ENCODE measurements at regions not wholly inside any gene's neighbourhood (a gene's known extent, or its start where the extent isn't known, plus 50 kb on each side); places are given as distances from the start of the nearest gene placed in this dataset.
A peak's percentile ranks its signal among the peaks of the same experiment; 100 is the strongest.

GRCh38 chr18:29305516-29305915 lies 1128.6 kb upstream of the CDH2 start:
- no peak for DNase-seq

DNA sequence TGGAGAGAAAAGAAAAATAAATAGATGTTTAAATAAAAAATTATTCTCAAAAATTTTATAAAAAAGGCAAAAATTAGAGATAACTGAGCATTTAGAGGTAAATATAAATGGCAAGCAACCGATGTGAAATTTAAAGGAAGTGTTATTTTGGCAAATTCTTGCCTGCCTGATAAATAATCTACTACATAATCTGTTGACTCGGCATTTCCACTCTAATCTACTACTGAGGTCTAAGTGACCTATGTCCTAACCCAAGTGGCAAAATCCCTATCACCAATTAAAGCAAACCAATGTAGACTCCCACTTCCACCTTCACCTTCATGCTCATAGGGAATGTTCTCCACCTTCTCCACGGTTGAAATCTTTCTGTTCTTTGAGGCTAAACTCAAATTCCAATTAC lies 1124.1 kb upstream of the CDH2 start:
- no peak for DNase-seq

DNA sequence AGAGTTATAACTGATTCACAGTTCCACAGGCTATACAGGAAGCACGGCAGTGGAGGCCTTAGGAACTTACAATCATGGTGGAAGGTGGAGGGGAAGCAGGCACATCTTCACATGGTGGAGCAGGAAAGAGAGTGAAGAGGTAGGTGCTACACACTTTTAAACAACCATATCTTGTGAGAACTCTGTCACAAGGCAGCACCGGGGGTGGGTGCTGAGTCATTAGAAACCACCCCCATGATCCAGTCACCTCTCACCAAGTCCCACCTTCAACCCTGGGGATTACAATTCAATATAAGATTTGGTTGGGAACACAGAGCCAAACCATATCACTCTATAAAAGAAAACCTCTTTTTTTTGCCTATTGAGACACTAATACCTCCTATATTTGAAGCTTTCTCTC lies 1108.5 kb upstream of the CDH2 start:
- DNase-seq, result no peak

GRCh38 chr18:29271501-29271900 lies 1094.6 kb upstream of the CDH2 start:
- no peak for DNase-seq

DNA sequence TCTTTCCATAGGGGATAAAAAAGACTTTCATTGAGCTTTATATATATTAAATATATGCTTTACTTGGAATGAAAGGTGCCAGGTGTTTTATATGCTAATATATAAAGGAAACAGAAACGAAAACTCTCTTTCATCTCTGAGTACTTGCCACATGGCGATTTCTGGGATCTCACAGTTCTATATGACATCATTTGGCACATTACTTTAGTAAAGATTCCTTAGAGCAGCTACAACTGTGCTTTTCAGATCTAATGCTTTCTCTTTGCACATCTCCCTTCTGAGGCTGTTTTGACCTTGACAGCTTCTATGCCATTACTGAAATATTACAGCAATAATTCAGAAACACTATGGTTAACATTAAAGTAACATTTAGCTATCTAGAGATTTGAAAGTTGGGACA lies 1082.9 kb upstream of the CDH2 start:
- peak; percentile 5 for DNase-seq

DNA sequence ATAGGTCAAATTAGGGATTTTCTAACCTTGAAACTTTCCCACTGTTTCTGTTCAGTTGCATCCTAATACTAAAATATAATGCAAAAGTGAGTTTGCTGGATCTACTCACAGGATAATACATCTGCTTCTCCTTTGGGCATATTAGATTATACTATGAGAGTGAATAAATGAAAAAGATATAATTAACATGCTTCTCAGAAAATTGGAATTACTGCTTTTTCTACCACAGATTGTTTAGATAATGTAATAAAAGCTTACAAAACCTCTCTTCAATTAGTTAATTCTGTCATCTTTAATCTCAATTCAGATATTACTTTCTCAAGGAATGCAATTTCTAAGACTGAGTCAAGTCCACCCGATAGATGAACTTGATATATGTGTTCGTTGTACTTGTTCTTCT lies 1077.2 kb upstream of the CDH2 start:
- DNase-seq, result no peak

- peak; percentile 66 for DNase-seq
Measured at GRCh38 chr18:29251681-29252080, 1074.8 kb upstream of the CDH2 start.

DNA sequence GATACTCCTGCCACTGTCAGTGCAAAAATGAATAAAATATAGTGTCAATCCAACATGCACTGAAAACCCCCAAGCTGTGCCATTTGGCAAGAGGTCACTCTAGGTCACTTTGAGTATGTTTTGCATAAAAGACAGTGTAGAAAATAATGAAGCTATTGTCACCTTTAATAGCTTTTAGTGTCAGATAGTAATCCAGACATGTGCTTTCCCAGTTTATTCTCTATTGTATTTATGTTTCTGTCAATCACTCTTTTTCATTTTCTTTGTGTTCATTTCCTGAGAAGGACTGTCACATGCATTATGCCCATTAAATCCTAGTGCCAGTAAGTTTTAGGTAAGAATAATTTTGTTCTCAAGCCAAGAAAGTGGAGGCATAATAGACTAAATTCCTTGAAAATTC lies 1073.9 kb upstream of the CDH2 start:
- no peak for DNase-seq

DNA sequence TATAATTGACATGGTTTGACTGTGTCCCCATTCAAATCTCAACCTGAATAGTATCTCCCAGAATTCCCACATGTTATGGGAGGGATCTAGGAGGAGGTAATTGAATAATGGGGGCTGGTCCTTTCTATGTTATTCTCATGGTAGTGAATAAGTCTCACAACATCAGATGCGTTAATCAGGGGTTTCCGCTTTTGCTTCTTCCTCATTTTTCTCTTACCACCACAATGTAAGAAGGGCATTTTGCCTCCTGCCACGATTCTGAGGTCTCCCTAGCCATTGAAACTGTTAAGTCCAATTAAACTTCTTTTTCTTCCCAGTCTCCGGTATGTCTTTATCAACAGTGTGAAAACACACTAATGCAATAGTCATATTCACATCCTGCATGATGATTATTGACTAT lies 1073.3 kb upstream of the CDH2 start:
- DNase-seq, result peak; percentile 41

GRCh38 chr18:29248805-29249204 lies 1071.9 kb upstream of the CDH2 start:
- DNase-seq, result no peak

GRCh38 chr18:29241199-29241598 lies 1064.3 kb upstream of the CDH2 start:
- no peak for DNase-seq

DNA sequence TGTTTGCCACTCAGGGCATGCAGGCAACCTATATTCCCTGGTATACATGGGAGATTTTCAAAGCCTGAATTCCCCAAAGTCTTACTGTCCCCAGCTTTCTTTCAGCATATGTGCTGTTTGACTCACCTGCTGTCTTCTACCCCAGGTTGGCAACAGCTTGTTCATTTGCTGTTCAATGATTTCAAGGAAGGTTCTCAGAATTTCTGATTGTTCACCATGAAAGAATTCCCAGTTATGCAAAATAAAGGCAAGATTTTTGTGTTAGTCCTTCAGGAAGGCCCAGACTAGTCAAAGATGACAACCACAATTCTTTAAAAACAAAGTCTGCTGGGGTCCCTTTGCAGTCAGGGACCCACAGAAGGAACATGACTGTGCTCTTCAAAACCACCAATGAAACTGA lies 1057.8 kb upstream of the CDH2 start:
- no peak for DNase-seq

DNA sequence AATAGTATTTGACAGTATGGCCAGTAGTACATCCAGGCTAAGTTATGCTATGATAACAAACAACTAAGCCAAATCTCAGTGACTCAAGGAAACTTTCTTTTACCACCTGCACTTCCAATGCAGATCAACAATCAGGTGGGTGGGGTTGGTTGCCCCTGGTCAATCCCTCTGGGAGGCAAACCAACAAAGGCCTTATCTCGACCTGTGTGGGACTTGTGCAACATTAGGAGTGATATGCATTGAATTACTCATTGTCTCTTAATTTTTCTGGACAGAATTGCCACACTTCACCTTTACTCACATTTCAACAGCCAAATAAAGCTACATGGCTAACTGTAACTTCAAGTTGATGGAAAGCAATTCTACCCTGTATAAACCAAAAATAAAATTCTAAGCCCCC lies 1049.3 kb upstream of the CDH2 start:
- peak; percentile 23 for DNase-seq

DNA sequence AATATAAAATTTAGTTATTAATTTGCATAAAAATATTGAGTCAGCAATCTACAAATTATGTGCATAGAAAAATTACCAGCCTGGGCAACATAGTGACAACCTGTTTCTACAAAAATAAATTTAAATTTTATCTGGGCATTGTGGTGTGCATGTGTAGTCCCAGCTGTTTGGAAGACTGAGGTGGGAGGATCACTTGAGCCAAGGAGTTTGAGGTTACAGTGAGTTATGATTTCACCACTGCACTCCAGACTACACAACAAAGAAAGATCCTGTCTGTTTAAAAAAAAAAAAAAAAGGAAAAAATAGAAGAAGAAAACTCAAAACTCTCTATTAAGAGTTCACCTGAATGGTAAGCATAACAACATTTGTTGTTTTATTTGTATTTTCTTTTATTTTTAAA lies 1048.4 kb upstream of the CDH2 start:
- DNase-seq, result peak; percentile 6

- DNase-seq, result no peak
Measured at GRCh38 chr18:29218091-29218490, 1041.2 kb upstream of the CDH2 start.

GRCh38 chr18:29217124-29217915 lies 1040.4 kb upstream of the CDH2 start:
- no peak for DNase-seq

GRCh38 chr18:29198834-29199233 lies 1021.9 kb upstream of the CDH2 start:
- no peak for DNase-seq

DNA sequence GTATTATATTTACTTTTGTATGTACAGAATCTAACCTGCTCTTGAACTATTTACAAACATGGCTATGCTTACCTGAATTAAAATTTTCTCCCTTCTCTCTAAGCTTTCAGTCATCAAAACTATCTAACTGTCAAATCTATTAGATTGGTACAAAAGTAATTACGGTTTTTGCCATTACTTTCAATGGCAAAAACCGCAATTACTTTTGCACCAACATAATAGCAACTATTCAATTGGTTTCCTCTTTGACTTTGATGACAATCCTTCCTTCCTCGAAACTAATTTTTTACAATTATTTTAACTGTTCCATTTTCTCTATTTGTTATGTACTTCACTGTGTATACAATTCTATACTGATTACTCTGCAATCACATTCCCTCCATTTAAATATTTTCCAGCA lies 1019.4 kb upstream of the CDH2 start:
- DNase-seq, result no peak

GRCh38 chr18:29191263-29191662 lies 1014.3 kb upstream of the CDH2 start:
- DNase-seq, result peak; percentile 18

DNA sequence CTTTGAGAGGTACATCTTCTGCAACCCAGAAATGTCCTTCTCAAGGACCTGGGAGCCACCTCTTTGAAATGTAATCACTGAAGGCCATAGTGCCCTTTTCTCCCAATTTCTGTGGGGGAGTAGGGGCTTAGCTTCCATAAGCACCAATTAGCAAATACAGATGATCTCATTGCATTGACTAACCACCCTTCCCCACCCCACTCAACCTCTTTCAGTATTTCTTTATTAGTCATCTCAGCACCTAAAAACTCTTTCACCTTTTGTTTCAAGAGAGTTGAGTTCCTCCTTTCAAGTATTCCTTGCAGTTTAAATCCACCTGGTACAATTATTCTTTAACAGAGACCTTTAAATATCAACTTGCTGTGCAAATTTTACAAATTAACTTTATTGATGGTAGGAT lies 1011.8 kb upstream of the CDH2 start:
- DNase-seq, result peak; percentile 10

DNA sequence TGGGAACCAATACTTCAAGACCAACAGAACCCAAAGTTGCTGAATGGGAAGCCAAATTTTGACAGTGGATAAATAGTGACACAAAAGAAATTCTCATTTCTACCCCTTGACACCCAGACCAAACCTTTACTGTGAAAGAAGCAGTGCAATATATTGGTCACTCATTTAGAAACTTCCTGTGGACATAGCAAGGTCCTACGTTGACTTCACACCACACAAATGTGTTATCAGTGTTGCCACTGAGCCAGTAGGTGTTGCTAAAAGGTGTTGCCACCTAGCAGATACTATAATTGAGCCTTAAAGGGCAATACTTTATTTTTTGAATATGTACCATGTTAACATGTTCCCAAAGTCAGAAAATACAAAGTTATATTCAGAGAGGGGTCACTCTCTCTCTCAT lies 1008.9 kb upstream of the CDH2 start:
- peak; percentile 9 for DNase-seq

DNA sequence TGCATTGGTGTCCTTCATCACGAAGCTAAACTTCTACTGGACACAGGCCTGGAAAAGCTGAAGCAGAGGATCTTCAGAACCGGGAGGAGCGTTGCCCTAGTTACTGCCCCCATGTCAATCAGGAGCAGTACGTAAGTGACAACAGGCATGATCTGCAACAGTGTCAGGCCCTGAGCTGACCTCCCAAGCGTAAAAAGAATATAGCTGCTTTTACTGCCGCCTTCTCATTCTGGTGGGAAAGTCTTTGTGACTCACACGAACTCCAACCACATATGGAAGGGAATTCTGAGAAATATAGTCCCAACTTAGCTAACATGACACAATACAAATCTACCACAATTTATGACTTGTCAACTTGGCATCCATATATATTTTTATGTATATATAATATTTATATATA lies 1007.7 kb upstream of the CDH2 start:
- peak; percentile 79 for DNase-seq

GRCh38 chr18:29181151-29181901 lies 1004.4 kb upstream of the CDH2 start:
- DNase-seq, result no peak

DNA sequence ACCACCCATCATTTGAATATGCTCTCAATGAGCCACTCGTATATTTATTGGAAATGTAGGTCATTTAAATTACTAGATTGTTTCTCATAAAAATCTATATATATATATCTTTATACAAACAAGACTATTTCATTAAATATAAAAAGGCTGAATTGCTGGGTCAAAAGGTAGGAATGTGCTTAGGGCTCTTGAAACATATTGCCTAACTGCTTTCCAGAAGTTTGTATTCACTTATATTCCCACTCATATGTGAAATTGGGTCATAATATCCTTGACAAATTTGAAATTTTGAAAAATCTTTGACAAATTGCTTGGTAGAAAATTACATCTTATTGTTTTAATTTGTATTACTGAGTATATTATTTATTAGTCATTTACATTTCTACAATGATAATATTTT lies 999.8 kb upstream of the CDH2 start:
- DNase-seq, result no peak

- DNase-seq, result no peak
Measured at GRCh38 chr18:29174891-29175290, 998.0 kb upstream of the CDH2 start.

Measured in OCI-M1 (cell line).